Gastrocnemius medialis (tissue), 4 donors: ENCODE measurements at regions not wholly inside any gene's neighbourhood (a gene's known extent, or its start where the extent isn't known, plus 50 kb on each side); places are given as distances from the start of the nearest gene placed in this dataset.

Experiments
- ATAC-seq, 2 donors: fragments of 150-250 bp; one replicate each; pipeline ENCODE4 v1.9.1; 2016
- DNase-seq, 2 donors: peaks; one replicate each; pipeline ENCODE4 v3.0.0-alpha.2; 2019
- H3K27ac ChIP-seq, 4 donors: fragments of 200-600 bp; sonication (generic); 1 replicate in 1 of 4; 2 replicates in 3 of 4; pipeline ENCODE4 v1.5.1; 2016 to 2018; ENCODE audit warnings: mild to moderate bottlenecking in 2 of 4, moderate library complexity in 1 of 4
- H3K27me3 ChIP-seq, 3 donors: fragments of 200-600 bp; sonication (generic) in 2 of 3; 1 replicate in 1 of 3; 2 replicates in 2 of 3; pipeline versions ENCODE4 v1.5.1 to v1.6.0; 2016 to 2019; ENCODE audit warnings: mild to moderate bottlenecking in 1 of 3, moderate library complexity in 1 of 3
- H3K36me3 ChIP-seq, 2 donors: fragments of 200-600 bp; sonication (generic) in 1 of 2; one replicate each; pipeline ENCODE4 v1.5.1; 2017 to 2018
- H3K4me1 ChIP-seq, 2 donors: fragments of 200-600 bp; sonication (generic) in 1 of 2; one replicate each; pipeline ENCODE4 v1.5.1; 2016 to 2017; ENCODE audit warnings: mild to moderate bottlenecking in 2 of 2
- H3K4me3 ChIP-seq, 4 donors: fragments of 200-600 bp; sonication (generic) in 3 of 4; 1 replicate in 1 of 4; 2 replicates in 3 of 4; pipeline ENCODE4 v1.5.1; 2016 to 2019; ENCODE audit warnings: mild to moderate bottlenecking in 2 of 4
- H3K9me3 ChIP-seq, 3 donors: fragments of 200-600 bp; sonication (generic) in 2 of 3; 1 replicate in 1 of 3; 2 replicates in 2 of 3; pipeline ENCODE4 v1.5.1; 2016 to 2019
- POLR2A ChIP-seq, 2 donors: fragments of 450-650 bp; IDR thresholded peaks; one replicate each; pipeline ENCODE4 v1.6.1; 2017; ENCODE audit warnings: antibody characterized with exemption in 2 of 2, mild to moderate bottlenecking in 2 of 2, moderate library complexity in 2 of 2
- in situ Hi-C, 4 donors: fragments of 200-750 bp; cut with MboI; loops; one replicate each; pipeline versions ENCODE4 v1.15.0 to v1.8.0; 2017; ENCODE audit warnings: low sequenced_read_pairs in 4 of 4
- intact Hi-C: fragments of 100-400 bp; cut with DNase I; formaldehyde crosslinking; loops from one replicate; pipeline ENCODE4 v1.15.1; 2023; ENCODE audit warnings: low total_unique reads
- TF ChIP-seq, protein P1 (sequence below), 5 experiments: fragments of 450-650 bp in 3 of 5; fragments of 200-600 bp in 2 of 5; sonication (generic) in 2 of 5; IDR thresholded peaks in 4 of 5; conservative IDR thresholded peaks in 1 of 5; 1 replicate in 4 of 5; 2 replicates in 1 of 5; pipeline ENCODE4 v1.5.1; 2016 to 2019; ENCODE audit warnings: antibody characterized with exemption in 5 of 5, mild to moderate bottlenecking in 3 of 5, moderate library complexity in 3 of 5

DNA sequence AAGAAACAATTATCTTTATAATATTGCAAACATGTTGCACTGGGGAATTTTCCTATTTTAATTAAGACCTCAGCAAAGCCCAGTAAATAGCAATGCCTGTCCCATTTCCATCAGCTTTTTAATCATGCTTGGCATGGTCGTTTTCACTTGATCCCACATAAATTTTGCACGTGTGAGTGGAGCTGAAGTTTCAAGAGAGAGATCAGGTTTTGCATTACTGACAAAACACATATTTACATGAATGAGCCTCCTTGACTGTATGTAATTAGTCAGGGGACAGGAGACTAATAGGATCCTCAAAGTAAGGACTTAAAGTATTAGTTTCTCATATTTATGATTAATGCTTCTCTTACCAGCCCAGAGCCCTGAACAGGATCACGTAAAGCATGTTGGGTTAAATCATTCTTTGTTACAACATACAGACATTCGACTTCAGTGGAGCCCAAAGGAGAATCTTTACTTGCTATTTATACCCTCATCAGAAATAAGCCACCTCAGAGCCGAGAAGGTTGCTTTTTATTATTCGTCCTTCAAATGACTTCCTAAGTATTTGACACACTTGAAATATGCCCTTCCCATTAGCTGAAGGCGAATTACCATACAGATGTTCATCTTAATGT, 711.3 kb downstream of the GALR1 start:
- Histone ChIP-seq H3K4me3 (no peak overlapping the region), H3K9me3 (no peaks in the 10 kb centered on the region), H3K27me3 (no peaks in the 10 kb centered on the region), H3K36me3 (no peaks in the 10 kb centered on the region), H3K27ac (no peak overlapping the region), H3K4me1 (no peaks in the 10 kb centered on the region)
- DNase-seq (no peak), ATAC-seq (no peak)
- TF ChIP-seq, protein P1, sequence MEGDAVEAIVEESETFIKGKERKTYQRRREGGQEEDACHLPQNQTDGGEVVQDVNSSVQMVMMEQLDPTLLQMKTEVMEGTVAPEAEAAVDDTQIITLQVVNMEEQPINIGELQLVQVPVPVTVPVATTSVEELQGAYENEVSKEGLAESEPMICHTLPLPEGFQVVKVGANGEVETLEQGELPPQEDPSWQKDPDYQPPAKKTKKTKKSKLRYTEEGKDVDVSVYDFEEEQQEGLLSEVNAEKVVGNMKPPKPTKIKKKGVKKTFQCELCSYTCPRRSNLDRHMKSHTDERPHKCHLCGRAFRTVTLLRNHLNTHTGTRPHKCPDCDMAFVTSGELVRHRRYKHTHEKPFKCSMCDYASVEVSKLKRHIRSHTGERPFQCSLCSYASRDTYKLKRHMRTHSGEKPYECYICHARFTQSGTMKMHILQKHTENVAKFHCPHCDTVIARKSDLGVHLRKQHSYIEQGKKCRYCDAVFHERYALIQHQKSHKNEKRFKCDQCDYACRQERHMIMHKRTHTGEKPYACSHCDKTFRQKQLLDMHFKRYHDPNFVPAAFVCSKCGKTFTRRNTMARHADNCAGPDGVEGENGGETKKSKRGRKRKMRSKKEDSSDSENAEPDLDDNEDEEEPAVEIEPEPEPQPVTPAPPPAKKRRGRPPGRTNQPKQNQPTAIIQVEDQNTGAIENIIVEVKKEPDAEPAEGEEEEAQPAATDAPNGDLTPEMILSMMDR (IDR thresholded peaks at IDR 0.05 in 4 of 5, conservative IDR thresholded peaks at IDR 0.05 in 1 of 5): no peak
- TF ChIP-seq POLR2A (IDR thresholded peaks at IDR 0.05): no peak
- intact Hi-C loops (no loop called here), in situ Hi-C loops (no loop called here)

DNA sequence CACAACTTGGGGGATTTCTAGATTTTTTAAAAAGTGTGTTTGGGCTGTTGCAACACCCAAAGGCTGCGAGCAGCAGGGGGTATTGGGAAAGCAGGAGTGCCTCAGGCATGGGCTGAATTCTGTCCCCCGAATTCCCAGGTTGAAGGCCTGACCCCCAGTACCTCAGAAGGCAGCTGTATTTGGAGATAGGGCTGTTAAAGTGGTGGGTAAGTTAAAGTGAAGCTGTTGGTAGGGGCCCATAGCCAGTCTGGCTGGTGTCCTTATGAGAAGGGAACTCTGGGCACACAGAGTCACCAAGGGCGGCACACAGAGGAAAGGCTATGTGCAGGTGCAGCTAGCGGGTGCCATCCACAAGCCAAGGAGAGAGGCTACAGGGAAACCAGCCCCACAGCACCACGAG, 717.4 kb downstream of the GALR1 start:
- intact Hi-C loops: no loop called here
- H3K4me1 ChIP-seq: no peaks in the 10 kb centered on the region
- no peaks in the 10 kb centered on the region for H3K36me3 ChIP-seq
- H3K27ac ChIP-seq: no peak overlapping the region
- TF ChIP-seq, protein P1 (IDR thresholded peaks at IDR 0.05 in 4 of 5, conservative IDR thresholded peaks at IDR 0.05 in 1 of 5): no peak
- no peak for TF ChIP-seq POLR2A (IDR thresholded peaks at IDR 0.05)
- H3K4me3 ChIP-seq: no peak overlapping the region
- in situ Hi-C loops: no loop called here
- no peak for ATAC-seq
- H3K9me3 ChIP-seq: no peaks in the 10 kb centered on the region
- no peak for DNase-seq
- no peaks in the 10 kb centered on the region for H3K27me3 ChIP-seq

DNA sequence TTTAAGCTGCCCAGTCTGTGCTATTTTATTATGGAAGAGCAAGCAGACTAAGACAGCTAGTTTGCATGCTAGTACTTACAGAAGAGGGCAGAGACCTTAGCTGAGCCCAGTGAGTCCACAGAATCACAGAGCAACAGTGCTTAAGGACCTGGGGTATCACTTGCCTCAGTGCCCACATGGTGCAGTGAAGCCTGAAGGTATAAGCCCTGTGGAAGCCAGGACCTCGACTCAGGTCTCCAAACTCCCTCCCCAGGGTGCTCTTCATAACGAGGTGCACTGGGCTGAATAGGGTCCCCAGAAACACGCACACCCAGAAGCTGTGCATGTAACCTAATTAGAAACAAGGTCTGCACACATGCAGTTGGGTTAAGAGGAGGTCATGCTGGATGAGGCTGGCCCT, 718.1 kb downstream of the GALR1 start:
- TF ChIP-seq, protein P1 (IDR thresholded peaks at IDR 0.05 in 4 of 5, conservative IDR thresholded peaks at IDR 0.05 in 1 of 5): no peak
- no peak for TF ChIP-seq POLR2A (IDR thresholded peaks at IDR 0.05)
- Histone ChIP-seq H3K4me1 (no peaks in the 10 kb centered on the region), H3K9me3 (no peaks in the 10 kb centered on the region), H3K27me3 (no peaks in the 10 kb centered on the region), H3K4me3 (no peak overlapping the region), H3K36me3 (no peaks in the 10 kb centered on the region), H3K27ac (no peak overlapping the region)
- ATAC-seq: no peak
- intact Hi-C loops (no loop called here), in situ Hi-C loops (no loop called here)
- DNase-seq: no peak

GRCh38 chr18:77969972-77970371, 720.3 kb downstream of the GALR1 start:
- no peaks in the 10 kb centered on the region for H3K4me1 ChIP-seq
- ATAC-seq: no peak
- H3K27ac ChIP-seq: no peak overlapping the region
- H3K27me3 ChIP-seq: no peaks in the 10 kb centered on the region
- intact Hi-C loops (loop anchor here (10.0 kb wide), 1 partner anchor 55 kb away; no protein-coding TSS in a partner anchor), in situ Hi-C loops (no loop called here)
- TF ChIP-seq, protein P1 (IDR thresholded peaks at IDR 0.05 in 4 of 5, conservative IDR thresholded peaks at IDR 0.05 in 1 of 5): no peak
- TF ChIP-seq POLR2A (IDR thresholded peaks at IDR 0.05): no peak
- H3K36me3 ChIP-seq: no peaks in the 10 kb centered on the region
- H3K9me3 ChIP-seq: no peaks in the 10 kb centered on the region
- DNase-seq: no peak
- no peak overlapping the region for H3K4me3 ChIP-seq

DNA sequence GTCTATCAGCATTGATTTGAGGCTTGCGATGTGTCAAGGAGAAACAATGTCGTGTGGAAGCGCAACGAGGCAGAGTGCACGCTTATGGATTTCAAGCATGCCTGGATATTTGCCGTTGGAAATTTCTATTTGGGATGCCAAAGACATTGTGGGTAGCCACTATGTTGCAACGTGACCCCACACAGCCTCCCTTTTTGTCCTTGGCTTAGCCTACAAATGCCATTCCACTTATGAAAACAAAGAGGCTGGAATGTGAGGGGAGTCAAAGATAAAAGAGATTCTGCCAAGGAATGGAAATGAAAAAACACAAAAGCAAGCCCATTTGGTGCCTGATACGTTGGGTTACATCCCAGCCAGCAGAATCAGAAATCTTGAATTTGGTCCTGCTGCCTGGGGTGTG, 721.2 kb downstream of the GALR1 start:
- DNase-seq (no peak), ATAC-seq (no peak)
- H3K36me3 ChIP-seq: no peaks in the 10 kb centered on the region
- H3K27ac ChIP-seq: no peak overlapping the region
- no peak overlapping the region for H3K4me3 ChIP-seq
- no peaks in the 10 kb centered on the region for H3K27me3 ChIP-seq
- in situ Hi-C loops (no loop called here), intact Hi-C loops (loop anchor here (10.0 kb wide), 1 partner anchor 54 kb away; no protein-coding TSS in a partner anchor)
- no peaks in the 10 kb centered on the region for H3K4me1 ChIP-seq
- TF ChIP-seq, protein P1 (IDR thresholded peaks at IDR 0.05 in 4 of 5, conservative IDR thresholded peaks at IDR 0.05 in 1 of 5): no peak
- TF ChIP-seq POLR2A (IDR thresholded peaks at IDR 0.05): no peak
- no peaks in the 10 kb centered on the region for H3K9me3 ChIP-seq
